GM06990 (cell line): ENCODE measurements at regions not wholly inside any gene's neighbourhood (a gene's known extent, or its start where the extent isn't known, plus 50 kb on each side); places are given as distances from the start of the nearest gene placed in this dataset.
"Not testable (repeated sequence)": the region's sequence is repeated elsewhere in the genome, so short reads cannot be mapped to it uniquely, and the experiment has no call there.

ENCODE experiments used
- DNase-seq: peaks from one replicate; pipeline ENCODE4 v3.0.0-alpha.2; 2011; ENCODE audit not compliant: insufficient read length; ENCODE audit errors: extremely low read depth
- H3K27me3 ChIP-seq: replicated peaks from 2 replicates; pipeline ENCODE4 v1.6.0; 2011; ENCODE audit warnings: low read length; ENCODE audit not compliant: control insufficient read depth, insufficient read depth
- H3K36me3 ChIP-seq: 2 replicates; pipeline ENCODE4 v1.5.1; 2011; ENCODE audit warnings: low read length; ENCODE audit not compliant: control insufficient read depth, insufficient read depth
- H3K4me3 ChIP-seq: replicated peaks from 2 replicates; pipeline ENCODE4 v1.5.1; 2011; ENCODE audit warnings: low read depth, mild to moderate bottlenecking, control low read depth, low read length
- CTCF ChIP-seq: IDR thresholded peaks from 2 replicates; pipeline ENCODE4 v1.5.1; 2011; ENCODE audit warnings: low read length, control low read depth, mild to moderate bottlenecking, inconsistent platforms; ENCODE audit not compliant: insufficient read depth, poor library complexity, severe bottlenecking

- Histone ChIP-seq H3K4me3 (no peak overlapping the region), H3K27me3 (no peaks in the 10 kb centered on the region), H3K36me3 (no peaks in the 10 kb centered on the region)
- no peak for TF ChIP-seq CTCF
- no peak for DNase-seq
These were observed 89.0 kb upstream of the CDC42EP3 start for GRCh38 chr2:37760471-37760870.

GRCh38 chr2:37762281-37762680, 90.8 kb upstream of the CDC42EP3 start:
- H3K27me3 ChIP-seq, DNase-seq, H3K4me3 ChIP-seq, H3K36me3 ChIP-seq: not testable (repeated sequence)

GRCh38 chr2:37764739-37765138, 93.3 kb upstream of the CDC42EP3 start:
- Histone ChIP-seq H3K36me3 (no peaks in the 10 kb centered on the region), H3K4me3 (no peak overlapping the region), H3K27me3 (no peaks in the 10 kb centered on the region)
- no peak for TF ChIP-seq CTCF
- DNase-seq = no peak

- Histone ChIP-seq H3K27me3 (no peaks in the 10 kb centered on the region), H3K4me3 (no peak overlapping the region), H3K36me3 (no peaks in the 10 kb centered on the region)
- no peak for DNase-seq
- no peak for TF ChIP-seq CTCF
These were observed 94.7 kb upstream of the CDC42EP3 start for GRCh38 chr2:37766106-37766505.

GRCh38 chr2:37767046-37767445, 95.6 kb upstream of the CDC42EP3 start:
- no peak for DNase-seq
- H3K36me3 ChIP-seq = no peaks in the 10 kb centered on the region
- no peaks in the 10 kb centered on the region for H3K27me3 ChIP-seq
- H3K4me3 ChIP-seq = no peak overlapping the region
- TF ChIP-seq CTCF = no peak

- DNase-seq = no peak
- Histone ChIP-seq H3K27me3 (no peaks in the 10 kb centered on the region), H3K36me3 (no peaks in the 10 kb centered on the region), H3K4me3 (no peak overlapping the region)
- TF ChIP-seq CTCF = no peak
These were observed 96.8 kb upstream of the CDC42EP3 start for GRCh38 chr2:37767959-37768925.
